ENCODE measurements at regions not wholly inside any gene's neighbourhood (a gene's known extent, or its start where the extent isn't known, plus 50 kb on each side); places are given as distances from the start of the nearest gene placed in this dataset.

- no peak for TF ChIP-seq POLR2A (IDR thresholded peaks at IDR 0.05; ENCODE audit: low read depth, low read length)
- TF ChIP-seq POU2F2 (IDR thresholded peaks at IDR 0.05; ENCODE audit: low read depth, low read length): no peak
Measured at GRCh38 chr3:153038779-153039178, 123.2 kb upstream of the RAP2B start.

Data from GM12891 (cell line).